IPS-18a (cell line): ENCODE measurements at regions not wholly inside any gene's neighbourhood (a gene's known extent, or its start where the extent isn't known, plus 50 kb on each side); places are given as distances from the start of the nearest gene placed in this dataset.
A peak's percentile ranks its signal among the peaks of the same experiment; 100 is the strongest.

Experiments
- H3K27ac ChIP-seq: one replicate; pipeline ENCODE4 v1.5.1; 2013; ENCODE audit warnings: low read length
- H3K27me3 ChIP-seq: one replicate; pipeline ENCODE4 v1.6.1; 2013; ENCODE audit warnings: mild to moderate bottlenecking, low read length; ENCODE audit not compliant: control insufficient read depth, insufficient read depth
- H3K36me3 ChIP-seq: one replicate; pipeline ENCODE4 v1.6.1; 2013; ENCODE audit warnings: low read depth, low read length; ENCODE audit not compliant: control insufficient read depth
- H3K4me1 ChIP-seq: one replicate; pipeline ENCODE4 v1.6.1; 2013; ENCODE audit warnings: low read depth, low read length; ENCODE audit not compliant: control insufficient read depth
- H3K4me3 ChIP-seq: one replicate; pipeline ENCODE4 v1.5.1; 2013; ENCODE audit warnings: low read length
- H3K9ac ChIP-seq: one replicate; pipeline ENCODE4 v1.6.1; 2013; ENCODE audit warnings: mild to moderate bottlenecking, low read length, moderate library complexity
- H3K9me3 ChIP-seq: one replicate; pipeline ENCODE4 v1.6.1; 2013; ENCODE audit warnings: low read depth, low read length; ENCODE audit not compliant: control insufficient read depth

DNA sequence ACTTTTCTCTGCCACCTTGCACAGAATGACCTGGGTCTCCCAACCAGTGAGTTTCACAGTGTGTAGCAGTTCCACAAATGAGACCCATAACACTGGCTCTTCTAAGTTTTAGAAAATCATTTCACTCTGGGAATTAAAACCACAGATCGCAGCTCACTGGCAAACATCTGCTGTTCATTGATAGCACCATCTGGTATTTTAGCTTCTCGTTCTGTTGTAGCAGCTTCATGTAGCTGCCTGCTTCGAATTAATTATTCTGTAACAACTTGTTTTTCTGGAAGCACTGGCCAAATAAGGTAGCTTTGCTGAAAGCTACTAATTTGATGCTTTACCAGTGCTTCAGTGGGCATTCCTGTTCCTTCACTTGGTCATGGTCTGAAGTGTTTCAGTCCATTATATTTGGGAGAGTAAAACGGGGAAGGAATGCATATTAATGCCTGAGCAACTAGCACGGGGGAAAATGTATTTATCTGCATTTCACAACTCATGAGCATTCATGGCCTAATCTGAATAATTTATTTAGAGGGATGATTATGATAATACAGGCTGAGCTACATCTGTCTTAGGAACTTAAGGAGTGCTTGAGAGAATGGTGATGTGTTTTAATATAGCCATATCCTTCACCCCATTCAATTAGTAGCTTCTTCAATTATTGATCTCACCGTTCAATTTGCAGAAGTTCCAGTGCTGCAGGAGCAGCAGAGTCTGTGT lies 447.4 kb downstream of the XPNPEP1 start:
- no peaks in the 10 kb centered on the region for H3K36me3 ChIP-seq
- H3K4me1 ChIP-seq = peaks cover 13% of the 10 kb centered on the region
- no peaks in the 10 kb centered on the region for H3K9me3 ChIP-seq
- H3K27me3 ChIP-seq = no peaks in the 10 kb centered on the region
- no peak overlapping the region for H3K27ac ChIP-seq
- H3K9ac ChIP-seq = no peak overlapping the region
- H3K4me3 ChIP-seq = no peak overlapping the region

DNA sequence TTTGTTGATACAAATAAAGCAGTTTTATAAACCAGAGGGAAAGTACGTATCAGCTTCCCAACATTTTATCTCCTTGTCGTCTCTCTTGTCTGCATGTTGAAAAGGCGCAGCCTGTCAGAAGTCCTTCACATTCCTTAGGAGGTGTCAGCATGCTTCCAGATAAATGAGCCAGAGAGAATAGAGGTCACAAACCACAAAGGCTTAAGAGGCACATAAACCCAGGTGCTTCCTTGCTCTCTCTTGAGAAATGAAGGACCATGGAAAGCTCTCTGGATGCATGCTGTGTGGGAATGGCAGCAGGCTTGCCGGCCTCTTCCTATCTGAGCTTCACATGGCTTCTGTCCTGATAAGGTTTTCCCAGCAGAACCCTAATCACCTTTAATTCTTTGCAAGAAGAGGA lies 448.5 kb downstream of the XPNPEP1 start:
- Histone ChIP-seq H3K27ac (no peak overlapping the region), H3K4me3 (no peak overlapping the region), H3K9ac (no peak overlapping the region), H3K27me3 (no peaks in the 10 kb centered on the region), H3K4me1 (peaks cover 13% of the 10 kb centered on the region), H3K36me3 (no peaks in the 10 kb centered on the region), H3K9me3 (no peaks in the 10 kb centered on the region)

DNA sequence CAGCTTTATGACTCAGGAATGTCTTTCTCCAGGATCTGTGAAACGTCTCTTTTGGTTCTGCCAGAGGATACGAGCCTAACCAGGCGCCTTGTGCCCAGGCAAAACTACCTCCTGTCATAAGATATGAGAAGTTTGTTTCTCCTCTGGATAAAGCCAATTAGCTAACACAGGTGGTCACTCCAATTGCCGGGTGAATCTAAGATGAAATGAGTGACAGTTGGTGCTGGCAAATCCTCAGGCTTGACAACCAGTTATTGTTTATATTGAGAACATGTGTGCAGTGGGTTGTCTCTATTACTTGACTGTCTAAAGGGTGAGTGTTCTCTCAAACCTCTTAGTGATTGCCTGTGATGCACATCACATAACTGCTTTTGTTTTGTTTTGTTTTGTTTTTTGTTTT lies 449.1 kb downstream of the XPNPEP1 start:
- no peaks in the 10 kb centered on the region for H3K9me3 ChIP-seq
- H3K4me1 ChIP-seq = peaks cover 13% of the 10 kb centered on the region
- no peak overlapping the region for H3K9ac ChIP-seq
- H3K27me3 ChIP-seq = no peaks in the 10 kb centered on the region
- H3K36me3 ChIP-seq = no peaks in the 10 kb centered on the region
- H3K4me3 ChIP-seq = no peak overlapping the region
- no peak overlapping the region for H3K27ac ChIP-seq

DNA sequence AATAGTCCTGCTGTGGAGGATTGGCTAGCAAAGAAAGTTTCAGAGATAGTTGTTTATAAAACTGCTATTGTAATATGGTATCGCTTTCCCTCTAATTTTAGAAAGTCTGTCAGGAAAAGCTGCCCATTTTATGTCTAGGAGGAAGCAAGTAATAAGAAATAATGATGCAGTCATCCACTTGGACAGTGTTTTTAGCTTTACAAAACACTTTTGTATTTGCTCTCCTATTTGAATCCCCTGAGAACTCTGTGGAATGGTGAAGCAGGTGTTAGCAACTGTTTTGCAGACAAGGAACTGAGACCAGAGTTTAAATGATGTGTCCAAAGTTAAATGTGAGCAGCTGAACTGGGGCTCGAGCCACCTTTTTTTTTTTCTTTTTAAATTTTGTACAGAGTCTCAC lies 455.8 kb downstream of the XPNPEP1 start:
- Histone ChIP-seq H3K27me3 (no peaks in the 10 kb centered on the region), H3K4me3 (no peak overlapping the region), H3K27ac (no peak overlapping the region), H3K9me3 (no peaks in the 10 kb centered on the region), H3K9ac (no peak overlapping the region), H3K4me1 (no peaks in the 10 kb centered on the region), H3K36me3 (no peaks in the 10 kb centered on the region)

DNA sequence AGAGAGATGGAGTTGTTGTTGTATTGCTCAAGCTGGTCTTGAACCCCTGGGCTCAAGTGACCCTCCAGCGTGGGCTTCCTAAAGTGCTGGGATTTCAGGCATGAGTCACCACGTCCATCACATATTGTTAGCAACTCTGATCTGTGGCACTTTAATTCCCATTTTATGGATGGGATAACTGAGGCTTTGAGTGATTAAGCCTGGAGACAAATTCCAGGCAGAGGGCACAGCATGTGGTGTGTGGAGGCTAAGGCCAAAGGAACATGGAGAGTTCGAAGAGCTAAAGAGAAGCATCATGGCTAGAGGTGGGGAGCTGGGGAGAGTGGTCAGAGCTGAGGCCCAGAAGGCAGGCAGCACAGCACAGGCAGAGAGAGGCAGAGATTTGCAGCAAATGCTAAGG lies 458.4 kb downstream of the XPNPEP1 start:
- no peaks in the 10 kb centered on the region for H3K27me3 ChIP-seq
- no peaks in the 10 kb centered on the region for H3K36me3 ChIP-seq
- H3K4me1 ChIP-seq = no peaks in the 10 kb centered on the region
- no peak overlapping the region for H3K4me3 ChIP-seq
- H3K27ac ChIP-seq = no peak overlapping the region
- no peaks in the 10 kb centered on the region for H3K9me3 ChIP-seq
- no peak overlapping the region for H3K9ac ChIP-seq

DNA sequence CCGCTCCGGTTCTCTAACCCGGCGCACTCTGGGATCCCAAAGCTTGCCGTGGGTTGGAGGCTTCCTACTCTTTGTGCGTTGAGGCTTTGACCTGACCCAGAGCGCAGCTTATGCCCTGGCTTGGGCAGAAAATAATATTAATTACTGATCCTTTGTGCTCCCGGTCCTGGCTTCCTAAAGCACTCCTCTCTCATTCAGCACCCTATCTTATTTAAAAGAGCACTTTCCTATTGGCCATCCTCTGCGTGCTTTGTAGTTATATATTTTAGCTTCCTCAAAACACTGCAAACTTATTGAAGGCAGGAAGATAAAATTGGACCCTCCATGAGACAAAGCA lies 466.0 kb downstream of the XPNPEP1 start:
- Histone ChIP-seq H3K36me3 (no peaks in the 10 kb centered on the region), H3K9ac (peak overlapping the region; percentile 25), H3K9me3 (no peaks in the 10 kb centered on the region), H3K27ac (no peak overlapping the region), H3K4me1 (peaks cover 13% of the 10 kb centered on the region), H3K4me3 (peak overlapping the region; percentile 76), H3K27me3 (peaks cover 41% of the 10 kb centered on the region)

DNA sequence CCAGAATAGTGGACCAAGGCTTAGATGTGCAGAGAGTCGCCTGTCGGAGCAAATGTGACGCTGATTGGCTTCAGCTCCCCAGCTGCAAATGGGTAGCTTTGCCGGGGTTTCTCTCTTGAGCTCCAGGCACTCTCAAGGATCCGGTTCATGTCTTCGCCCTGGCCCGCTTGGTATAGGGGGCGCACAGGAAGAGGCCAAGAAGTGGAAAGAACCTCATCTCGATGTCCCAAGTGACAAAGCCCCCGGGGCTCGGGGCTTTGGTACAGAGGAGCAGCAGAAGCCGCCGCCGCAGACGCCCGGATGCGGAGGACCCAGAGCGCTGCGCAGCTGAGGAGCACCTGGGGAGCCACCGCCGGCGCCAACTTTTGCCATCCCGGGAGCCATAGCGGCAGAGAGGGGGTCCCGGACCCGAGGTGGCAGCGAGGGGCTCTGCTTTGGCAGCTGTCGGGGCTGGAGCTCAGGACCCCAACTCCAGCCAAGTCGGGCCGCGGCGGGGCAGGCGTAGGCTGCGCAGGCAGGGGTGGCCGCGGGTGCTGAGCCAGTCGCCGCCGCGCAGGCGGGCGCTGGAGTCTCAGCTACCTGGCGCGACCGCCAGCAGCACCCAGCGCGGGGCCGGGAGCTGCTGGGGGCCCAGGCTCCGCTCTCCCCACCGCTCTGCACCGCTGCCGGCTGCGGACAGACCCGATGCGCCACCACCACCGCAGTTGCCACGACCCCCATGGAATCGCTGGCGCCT lies 466.6 kb downstream of the XPNPEP1 start:
- H3K4me1 ChIP-seq = peaks cover 13% of the 10 kb centered on the region
- H3K27ac ChIP-seq = no peak overlapping the region
- H3K27me3 ChIP-seq = peaks cover 41% of the 10 kb centered on the region
- no peaks in the 10 kb centered on the region for H3K36me3 ChIP-seq
- H3K9ac ChIP-seq = peak overlapping the region; percentile 25
- H3K9me3 ChIP-seq = no peaks in the 10 kb centered on the region
- peak overlapping the region; percentile 76 for H3K4me3 ChIP-seq

DNA sequence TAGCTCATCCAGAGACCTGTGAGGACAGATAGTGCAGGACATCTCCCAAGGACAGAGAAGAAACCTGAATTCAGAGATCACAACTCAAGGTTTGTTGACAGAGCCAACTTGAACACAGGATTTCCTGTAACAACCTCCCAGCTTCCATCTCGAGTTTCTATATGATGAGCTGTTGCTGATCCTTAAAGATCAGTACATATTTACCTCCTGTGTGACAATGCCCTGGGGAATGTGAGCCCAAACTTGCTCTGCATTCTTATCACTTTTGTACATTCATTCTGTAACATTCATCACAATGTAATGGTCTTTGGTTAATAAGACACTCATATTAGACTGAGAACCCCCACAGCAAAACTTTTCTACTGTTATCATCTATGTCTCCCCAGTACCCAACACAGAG lies 468.6 kb downstream of the XPNPEP1 start:
- Histone ChIP-seq H3K36me3 (no peaks in the 10 kb centered on the region), H3K4me1 (peaks cover 13% of the 10 kb centered on the region), H3K9me3 (no peaks in the 10 kb centered on the region), H3K4me3 (no peak overlapping the region), H3K27me3 (peaks cover 41% of the 10 kb centered on the region), H3K27ac (no peak overlapping the region), H3K9ac (no peak overlapping the region)

DNA sequence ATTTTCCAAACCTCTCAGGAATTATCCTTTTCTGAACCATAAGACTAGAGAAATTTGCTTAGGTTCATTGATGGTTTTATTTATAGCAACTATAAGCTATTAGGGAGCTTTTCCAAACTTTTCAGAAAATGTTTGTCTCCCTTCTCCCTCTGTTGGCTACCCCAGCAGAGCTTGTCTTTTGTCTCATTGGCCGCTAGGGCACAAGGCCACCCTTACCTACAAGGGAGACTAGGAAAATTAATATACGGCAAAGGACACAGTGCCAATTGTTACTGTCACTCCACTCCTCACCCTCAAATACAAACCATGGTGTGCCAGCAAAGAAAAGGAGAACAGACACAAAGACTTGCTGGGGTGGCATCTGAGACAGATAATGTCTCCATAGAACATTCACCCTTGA lies 471.4 kb downstream of the XPNPEP1 start:
- Histone ChIP-seq H3K9me3 (no peaks in the 10 kb centered on the region), H3K4me1 (peaks cover 13% of the 10 kb centered on the region), H3K36me3 (no peaks in the 10 kb centered on the region), H3K27ac (no peak overlapping the region), H3K27me3 (peaks cover 22% of the 10 kb centered on the region), H3K9ac (no peak overlapping the region), H3K4me3 (no peak overlapping the region)

DNA sequence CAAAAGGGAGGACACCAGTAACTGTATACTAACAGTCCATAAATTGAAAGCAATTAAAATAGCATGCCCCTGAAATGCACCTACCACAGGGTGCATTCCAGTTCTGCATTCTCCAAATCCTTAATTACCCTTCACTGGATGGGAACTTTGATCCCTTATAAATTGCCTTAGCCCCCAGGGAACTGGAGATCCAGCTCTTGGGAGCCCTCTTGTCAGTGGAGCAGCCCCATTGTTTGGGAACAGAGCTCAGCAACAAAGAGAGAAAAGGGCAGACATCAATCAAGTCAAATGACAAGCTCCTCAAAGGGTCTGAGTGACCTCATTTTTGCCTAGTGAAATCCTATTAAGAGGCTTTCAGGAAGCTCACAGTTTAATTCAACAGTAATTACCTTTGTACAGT lies 472.6 kb downstream of the XPNPEP1 start:
- Histone ChIP-seq H3K27me3 (peaks cover 15% of the 10 kb centered on the region), H3K4me3 (no peak overlapping the region), H3K27ac (no peak overlapping the region), H3K9me3 (no peaks in the 10 kb centered on the region), H3K9ac (no peak overlapping the region), H3K4me1 (peaks cover 9% of the 10 kb centered on the region), H3K36me3 (no peaks in the 10 kb centered on the region)

DNA sequence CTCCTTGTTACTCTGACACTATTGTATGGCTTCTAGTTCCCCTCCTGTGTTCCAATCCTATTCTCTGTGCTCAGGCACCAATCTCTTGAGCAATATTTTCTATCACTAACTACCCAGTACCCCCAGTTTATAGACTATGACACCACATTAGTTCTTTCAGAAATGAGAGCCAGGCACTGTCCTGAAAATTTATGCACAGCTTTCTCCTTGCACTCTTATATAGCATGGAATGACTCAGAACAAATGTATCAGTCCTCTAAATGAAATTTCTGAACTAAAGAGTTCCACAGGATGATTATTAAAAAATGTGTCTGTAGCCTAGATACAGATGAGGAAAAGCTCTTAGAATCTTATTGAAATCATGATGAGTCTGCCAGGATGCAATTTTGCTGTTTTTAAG lies 489.9 kb downstream of the XPNPEP1 start:
- Histone ChIP-seq H3K27ac (no peak overlapping the region), H3K4me1 (no peaks in the 10 kb centered on the region), H3K36me3 (no peaks in the 10 kb centered on the region), H3K9ac (no peak overlapping the region), H3K27me3 (no peaks in the 10 kb centered on the region), H3K9me3 (no peaks in the 10 kb centered on the region), H3K4me3 (no peak overlapping the region)

DNA sequence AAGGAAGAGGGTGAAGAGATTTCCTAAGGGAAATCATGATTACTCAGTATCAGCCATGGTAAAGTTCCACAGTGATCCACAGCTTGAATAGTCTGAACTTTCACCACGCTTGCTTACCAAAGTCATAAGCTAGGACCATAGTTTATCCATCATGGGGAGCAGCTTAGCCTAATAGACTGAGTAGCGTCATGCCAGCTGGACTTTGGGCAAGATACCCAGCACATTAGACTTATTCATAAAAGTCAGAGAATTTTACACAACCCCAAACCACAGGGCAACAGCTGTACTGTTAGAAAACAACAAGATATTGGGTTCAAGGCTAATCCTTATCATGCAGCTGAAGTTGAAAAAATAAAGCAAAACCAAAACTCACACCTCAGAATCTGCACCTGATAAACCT lies 491.0 kb downstream of the XPNPEP1 start:
- H3K4me1 ChIP-seq = no peaks in the 10 kb centered on the region
- no peak overlapping the region for H3K27ac ChIP-seq
- no peaks in the 10 kb centered on the region for H3K9me3 ChIP-seq
- H3K27me3 ChIP-seq = no peaks in the 10 kb centered on the region
- H3K4me3 ChIP-seq = no peak overlapping the region
- no peak overlapping the region for H3K9ac ChIP-seq
- H3K36me3 ChIP-seq = no peaks in the 10 kb centered on the region
